ENCODE measurements at regions not wholly inside any gene's neighbourhood (a gene's known extent, or its start where the extent isn't known, plus 50 kb on each side); places are given as distances from the start of the nearest gene placed in this dataset.
A peak's percentile ranks its signal among the peaks of the same experiment; 100 is the strongest.

DNA sequence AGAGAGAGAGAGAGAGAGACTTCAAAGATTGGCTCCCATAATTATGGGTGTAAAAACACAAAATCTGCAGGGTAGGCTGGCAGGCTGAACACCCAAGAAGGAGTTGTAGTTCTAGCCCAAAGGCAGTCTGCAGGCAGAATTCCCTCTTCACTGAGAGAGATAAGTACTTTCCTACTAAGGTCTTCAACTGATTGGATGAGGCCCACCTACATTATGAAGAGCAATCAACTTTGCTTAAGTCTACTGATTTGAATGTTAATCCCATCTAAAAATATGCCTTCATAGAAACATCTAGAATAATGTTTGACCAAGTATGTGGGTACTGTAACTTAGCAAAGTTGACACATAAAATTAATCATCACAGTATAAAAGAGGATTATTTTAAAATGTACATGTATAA, 949.7 kb downstream of the HACE1 start:
- Histone ChIP-seq H3K23ac (ENCODE audit: low read length in 2 of 2) (no peak overlapping the region), H3K4me2 (ENCODE audit: low read length, poor library complexity, severe bottlenecking) (no peak overlapping the region), H3K4ac (ENCODE audit: low read depth in 1 of 2, low read length in 2 of 2) (no peak overlapping the region), H4K8ac (ENCODE audit: low read length) (no peak overlapping the region), H4K91ac (ENCODE audit: low read length) (no peak overlapping the region), H3K14ac (ENCODE audit: low read length in 2 of 2) (no peak overlapping the region), H2AK5ac (ENCODE audit: low read length, severe bottlenecking) (no peak overlapping the region), H3K18ac (ENCODE audit: low read depth in 1 of 2, low read length in 2 of 2) (no peak overlapping the region), H3K9me3 (ENCODE audit: control insufficient read depth, low read length) (peaks cover 42% of the 10 kb centered on the region), H3K4me3 (ENCODE audit: insufficient read depth in 1 of 2, low read depth in 1 of 2, low read length in 2 of 2) (no peak overlapping the region), H3K79me1 (replicated peaks; ENCODE audit: low read length, poor library complexity, severe bottlenecking) (no peaks in the 10 kb centered on the region), H2BK15ac (ENCODE audit: low read depth, poor library complexity, severe bottlenecking) (no peak overlapping the region), H3K27ac (ENCODE audit: low read length, poor library complexity, severe bottlenecking) (no peak overlapping the region), H3K4me1 (ENCODE audit: control insufficient read depth, insufficient read depth, low read depth, low read length) (no peaks in the 10 kb centered on the region), H3K9ac (ENCODE audit: low read length) (no peak overlapping the region), H3K36me3 (ENCODE audit: control insufficient read depth in 1 of 2, insufficient read depth in 2 of 2, low read depth in 1 of 2, low read length in 2 of 2) (no peaks in the 10 kb centered on the region), H2AFZ (ENCODE audit: low read depth, low read length) (no peak overlapping the region), H2BK5ac (ENCODE audit: low read depth, low read length, poor library complexity, severe bottlenecking) (no peak overlapping the region), H3K27me3 (ENCODE audit: control insufficient read depth in 1 of 2, insufficient read depth in 1 of 2, low read length in 2 of 2) (no peaks in the 10 kb centered on the region), H2BK12ac (ENCODE audit: low read length in 2 of 2) (no peak overlapping the region), H2BK120ac (ENCODE audit: low read depth, low read length) (no peak overlapping the region)
- no peak for DNase-seq

DNA sequence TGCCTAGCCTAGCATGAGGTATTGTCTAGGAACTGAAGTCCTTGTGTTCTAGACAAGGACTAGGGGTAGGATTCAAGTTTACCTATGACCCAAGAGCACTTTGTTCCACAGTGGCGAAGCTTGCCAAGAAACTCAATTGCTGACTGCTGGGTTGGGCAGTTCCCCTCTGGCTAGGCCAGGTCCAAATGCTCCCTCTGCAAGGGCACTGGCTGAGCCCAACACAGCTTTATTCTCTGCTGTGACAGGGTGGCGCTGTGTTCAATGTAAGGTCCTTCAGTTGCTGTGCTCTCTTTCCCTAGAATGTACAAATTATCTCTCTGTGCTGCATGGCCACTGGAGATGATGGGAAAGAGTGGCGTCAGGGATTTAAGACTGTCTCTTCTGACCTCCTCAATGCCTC, 950.8 kb downstream of the HACE1 start:
- 86% methylated on average over 2 of the region's 3 CpGs for WGBS
- no peaks in the 10 kb centered on the region for H3K36me3 ChIP-seq (ENCODE audit: control insufficient read depth in 1 of 2, insufficient read depth in 2 of 2, low read depth in 1 of 2, low read length in 2 of 2)
- H3K4me3 ChIP-seq (ENCODE audit: insufficient read depth in 1 of 2, low read depth in 1 of 2, low read length in 2 of 2): no peak overlapping the region
- no peak overlapping the region for H3K4me2 ChIP-seq (ENCODE audit: low read length, poor library complexity, severe bottlenecking)
- H3K14ac ChIP-seq (ENCODE audit: low read length in 2 of 2): no peak overlapping the region
- H3K79me1 ChIP-seq (replicated peaks; ENCODE audit: low read length, poor library complexity, severe bottlenecking): no peaks in the 10 kb centered on the region
- H2BK15ac ChIP-seq (ENCODE audit: low read depth, poor library complexity, severe bottlenecking): no peak overlapping the region
- no peak overlapping the region for H3K18ac ChIP-seq (ENCODE audit: low read depth in 1 of 2, low read length in 2 of 2)
- H3K4me1 ChIP-seq (ENCODE audit: control insufficient read depth, insufficient read depth, low read depth, low read length): no peaks in the 10 kb centered on the region
- peaks cover 50% of the 10 kb centered on the region for H3K9me3 ChIP-seq (ENCODE audit: control insufficient read depth, low read length)
- H2BK12ac ChIP-seq (ENCODE audit: low read length in 2 of 2): no peak overlapping the region
- H3K27ac ChIP-seq (ENCODE audit: low read length, poor library complexity, severe bottlenecking): no peak overlapping the region
- no peak overlapping the region for H2BK5ac ChIP-seq (ENCODE audit: low read depth, low read length, poor library complexity, severe bottlenecking)
- H4K91ac ChIP-seq (ENCODE audit: low read length): no peak overlapping the region
- DNase-seq: no peak
- H3K23ac ChIP-seq (ENCODE audit: low read length in 2 of 2): no peak overlapping the region
- no peak overlapping the region for H2AK5ac ChIP-seq (ENCODE audit: low read length, severe bottlenecking)
- H3K4ac ChIP-seq (ENCODE audit: low read depth in 1 of 2, low read length in 2 of 2): no peak overlapping the region
- H3K27me3 ChIP-seq (ENCODE audit: control insufficient read depth in 1 of 2, insufficient read depth in 1 of 2, low read length in 2 of 2): no peaks in the 10 kb centered on the region
- H2AFZ ChIP-seq (ENCODE audit: low read depth, low read length): no peak overlapping the region
- H4K8ac ChIP-seq (ENCODE audit: low read length): no peak overlapping the region
- no peak overlapping the region for H3K9ac ChIP-seq (ENCODE audit: low read length)
- H2BK120ac ChIP-seq (ENCODE audit: low read depth, low read length): no peak overlapping the region

DNA sequence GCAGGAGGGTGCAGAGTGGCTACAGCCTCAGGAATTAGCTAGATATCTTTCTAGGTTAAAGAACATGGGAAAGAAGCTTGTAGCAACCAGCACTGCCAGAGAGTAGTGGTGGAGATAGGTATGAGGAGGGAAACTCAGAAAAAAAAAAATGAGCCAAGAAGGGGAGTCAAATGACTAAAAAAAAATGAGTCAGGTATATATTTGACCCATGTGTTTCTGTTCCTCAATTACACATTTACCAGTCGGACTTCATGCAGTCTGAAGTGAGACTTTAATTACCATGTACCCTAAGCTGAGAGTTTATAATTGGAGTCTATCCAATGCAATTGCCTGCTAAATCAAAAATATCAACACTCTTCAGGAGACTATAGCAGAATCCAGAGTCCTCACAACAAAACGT, 964.6 kb downstream of the HACE1 start:
- no peaks in the 10 kb centered on the region for H3K79me1 ChIP-seq (replicated peaks; ENCODE audit: low read length, poor library complexity, severe bottlenecking)
- no peaks in the 10 kb centered on the region for H3K4me1 ChIP-seq (ENCODE audit: control insufficient read depth, insufficient read depth, low read depth, low read length)
- H3K18ac ChIP-seq (ENCODE audit: low read depth in 1 of 2, low read length in 2 of 2): no peak overlapping the region
- no peak overlapping the region for H4K91ac ChIP-seq (ENCODE audit: low read length)
- no peak overlapping the region for H4K8ac ChIP-seq (ENCODE audit: low read length)
- 95% methylated on average over 2 of the region's 2 CpGs for WGBS
- H3K27ac ChIP-seq (ENCODE audit: low read length, poor library complexity, severe bottlenecking): no peak overlapping the region
- no peak overlapping the region for H2BK120ac ChIP-seq (ENCODE audit: low read depth, low read length)
- H2BK15ac ChIP-seq (ENCODE audit: low read depth, poor library complexity, severe bottlenecking): no peak overlapping the region
- no peak overlapping the region for H3K9ac ChIP-seq (ENCODE audit: low read length)
- H3K4me2 ChIP-seq (ENCODE audit: low read length, poor library complexity, severe bottlenecking): no peak overlapping the region
- H3K23ac ChIP-seq (ENCODE audit: low read length in 2 of 2): no peak overlapping the region
- no peak for DNase-seq
- H3K9me3 ChIP-seq (ENCODE audit: control insufficient read depth, low read length): peaks cover 18% of the 10 kb centered on the region
- no peak overlapping the region for H2AK5ac ChIP-seq (ENCODE audit: low read length, severe bottlenecking)
- H3K36me3 ChIP-seq (ENCODE audit: control insufficient read depth in 1 of 2, insufficient read depth in 2 of 2, low read depth in 1 of 2, low read length in 2 of 2): no peaks in the 10 kb centered on the region
- no peak overlapping the region for H2BK12ac ChIP-seq (ENCODE audit: low read length in 2 of 2)
- no peak overlapping the region for H3K4me3 ChIP-seq (ENCODE audit: insufficient read depth in 1 of 2, low read depth in 1 of 2, low read length in 2 of 2)
- no peak overlapping the region for H3K14ac ChIP-seq (ENCODE audit: low read length in 2 of 2)
- H3K4ac ChIP-seq (ENCODE audit: low read depth in 1 of 2, low read length in 2 of 2): no peak overlapping the region
- H2BK5ac ChIP-seq (ENCODE audit: low read depth, low read length, poor library complexity, severe bottlenecking): no peak overlapping the region
- no peak overlapping the region for H2AFZ ChIP-seq (ENCODE audit: low read depth, low read length)
- H3K27me3 ChIP-seq (ENCODE audit: control insufficient read depth in 1 of 2, insufficient read depth in 1 of 2, low read length in 2 of 2): no peaks in the 10 kb centered on the region

- Histone ChIP-seq H3K79me1 (replicated peaks; ENCODE audit: low read length, poor library complexity, severe bottlenecking) (no peaks in the 10 kb centered on the region), H3K27ac (ENCODE audit: low read length, poor library complexity, severe bottlenecking) (no peak overlapping the region), H3K27me3 (ENCODE audit: control insufficient read depth in 1 of 2, insufficient read depth in 1 of 2, low read length in 2 of 2) (no peaks in the 10 kb centered on the region), H4K8ac (ENCODE audit: low read length) (no peak overlapping the region), H3K14ac (ENCODE audit: low read length in 2 of 2) (no peak overlapping the region), H2BK12ac (ENCODE audit: low read length in 2 of 2) (no peak overlapping the region), H3K9ac (ENCODE audit: low read length) (no peak overlapping the region), H2AK5ac (ENCODE audit: low read length, severe bottlenecking) (no peak overlapping the region), H3K23ac (ENCODE audit: low read length in 2 of 2) (no peak overlapping the region), H2AFZ (ENCODE audit: low read depth, low read length) (no peak overlapping the region), H4K91ac (ENCODE audit: low read length) (no peak overlapping the region), H3K9me3 (ENCODE audit: control insufficient read depth, low read length) (peaks cover 18% of the 10 kb centered on the region), H3K4me2 (ENCODE audit: low read length, poor library complexity, severe bottlenecking) (no peak overlapping the region), H2BK15ac (ENCODE audit: low read depth, poor library complexity, severe bottlenecking) (no peak overlapping the region), H3K18ac (ENCODE audit: low read depth in 1 of 2, low read length in 2 of 2) (no peak overlapping the region), H3K4me1 (ENCODE audit: control insufficient read depth, insufficient read depth, low read depth, low read length) (no peaks in the 10 kb centered on the region), H3K4ac (ENCODE audit: low read depth in 1 of 2, low read length in 2 of 2) (no peak overlapping the region), H3K4me3 (ENCODE audit: insufficient read depth in 1 of 2, low read depth in 1 of 2, low read length in 2 of 2) (no peak overlapping the region), H2BK5ac (ENCODE audit: low read depth, low read length, poor library complexity, severe bottlenecking) (no peak overlapping the region), H3K36me3 (ENCODE audit: control insufficient read depth in 1 of 2, insufficient read depth in 2 of 2, low read depth in 1 of 2, low read length in 2 of 2) (no peaks in the 10 kb centered on the region), H2BK120ac (ENCODE audit: low read depth, low read length) (no peak overlapping the region)
- 74% methylated on average over 2 of the region's 2 CpGs for WGBS
- DNase-seq: peak; percentile 25
Measured at GRCh38 chr6:103893141-103893581, 966.6 kb downstream of the HACE1 start.

Measured in mesenchymal stem cell (in vitro differentiated cells and primary cell).